ENCODE measurements at regions not wholly inside any gene's neighbourhood (a gene's known extent, or its start where the extent isn't known, plus 50 kb on each side); places are given as distances from the start of the nearest gene placed in this dataset.

GRCh38 chr17:79527306-79527705, 83.5 kb downstream of the RBFOX3 start:
- Histone ChIP-seq H3K27me3 (peaks cover 0 to 20% of the 10 kb centered on the region in 2 donors), H3K27ac (no peak overlapping the region), H3K9me3 (no peaks in the 10 kb centered on the region), H3K4me1 (no peaks in the 10 kb centered on the region), H3K4me3 (no peak overlapping the region), H3K36me3 (no peaks in the 10 kb centered on the region)
- no peak for DNase-seq (ENCODE audit: low spot score in 2 of 2)
- TF ChIP-seq CTCF (IDR thresholded peaks at IDR 0.05) (no peak), POLR2A (IDR thresholded peaks at IDR 0.05) (no peak), EP300 (IDR thresholded peaks at IDR 0.05) (no peak)
- WGBS, 2 donors: 78% methylated on average over 9 of the region's 9 CpGs

- TF ChIP-seq POLR2A (IDR thresholded peaks at IDR 0.05): no peak
- no peak for TF ChIP-seq EP300 (IDR thresholded peaks at IDR 0.05)
- no peak for TF ChIP-seq CTCF (IDR thresholded peaks at IDR 0.05)
Observed at GRCh38 chr17:79525793-79526677, 84.8 kb downstream of the RBFOX3 start.

GRCh38 chr17:79524213-79525187, 86.4 kb downstream of the RBFOX3 start:
- H3K4me1 ChIP-seq: no peaks in the 10 kb centered on the region
- DNase-seq (ENCODE audit: low spot score in 2 of 2): no peak
- H3K27ac ChIP-seq: no peak overlapping the region
- H3K4me3 ChIP-seq: no peak overlapping the region
- 54 to 63% methylated on average over 13 to 14 of the region's 19 CpGs for WGBS, 2 donors
- TF ChIP-seq POLR2A (IDR thresholded peaks at IDR 0.05) (no peak), EP300 (IDR thresholded peaks at IDR 0.05) (no peak), CTCF (IDR thresholded peaks at IDR 0.05) (no peak)
- H3K27me3 ChIP-seq: peaks cover 0 to 19% of the 10 kb centered on the region in 2 donors
- H3K9me3 ChIP-seq: no peaks in the 10 kb centered on the region
- no peaks in the 10 kb centered on the region for H3K36me3 ChIP-seq

More at GRCh38 chr17:79525793-79526677, 84.8 kb downstream of the RBFOX3 start:
- DNase-seq (ENCODE audit: low spot score in 2 of 2): no peak
- Histone ChIP-seq H3K36me3 (no peaks in the 10 kb centered on the region), H3K27ac (no peak overlapping the region), H3K27me3 (peaks cover 0 to 7% of the 10 kb centered on the region in 2 donors), H3K4me3 (no peak overlapping the region), H3K4me1 (no peaks in the 10 kb centered on the region), H3K9me3 (no peaks in the 10 kb centered on the region)
- 77 to 80% methylated on average over 21 to 22 of the region's 22 CpGs for WGBS, 2 donors

GRCh38 chr17:79522414-79522813, 88.4 kb downstream of the RBFOX3 start:
- Histone ChIP-seq H3K4me1 (peaks cover 0 to 6% (median 0%) of the 10 kb centered on the region in 4 donors), H3K9me3 (no peaks in the 10 kb centered on the region), H3K27ac (no peak overlapping the region), H3K27me3 (peaks cover 0 to 28% of the 10 kb centered on the region in 2 donors), H3K4me3 (no peak overlapping the region), H3K36me3 (no peaks in the 10 kb centered on the region)
- 64 to 70% methylated on average over 6 of the region's 6 CpGs for WGBS, 2 donors
- DNase-seq (ENCODE audit: low spot score in 2 of 2): no peak
- TF ChIP-seq CTCF (IDR thresholded peaks at IDR 0.05) (no peak), EP300 (IDR thresholded peaks at IDR 0.05) (no peak), POLR2A (IDR thresholded peaks at IDR 0.05) (no peak)

Measured in tibial nerve (tissue), 4 donors.